HEK293 (cell line): ENCODE measurements at regions not wholly inside any gene's neighbourhood (a gene's known extent, or its start where the extent isn't known, plus 50 kb on each side); places are given as distances from the start of the nearest gene placed in this dataset.

Experiments
- CTCF ChIA-PET: fragments of 350-600 bp; formaldehyde crosslinking; extraction: SDS; loops from one replicate; lab custom pipeline; 2021; ENCODE audit warnings: antibody characterized with exemption; lab: Yijun Ruan, JAX
- POLR2A ChIA-PET: fragments of 300-600 bp; formaldehyde crosslinking; extraction: SDS; loops from one replicate; lab custom pipeline; 2020; ENCODE audit warnings: antibody characterized with exemption, inconsistent platforms; lab: Yijun Ruan, JAX
- H3K27ac ChIP-seq: fragments of 200-500 bp; sonication (Bioruptor generic); 2 replicates; pipeline ENCODE4 v1.5.1; 2014; ENCODE audit warnings: low read depth, low read length, control low read depth, inconsistent platforms; ENCODE audit errors: extremely low read depth
- H3K36me3 ChIP-seq, 2 experiments: fragments of 200-500 bp in 1 of 2; sonication (Bioruptor generic) in 1 of 2; 1 replicate in 1 of 2; 2 replicates in 1 of 2; pipeline ENCODE4 v1.5.1; 2014 to 2017; ENCODE audit warnings: inconsistent platforms in 2 of 2, low read length in 2 of 2; ENCODE audit not compliant: control insufficient read depth in 2 of 2, insufficient read depth in 1 of 2
- H3K4me1 ChIP-seq: fragments of 200-500 bp; sonication (Bioruptor generic); 2 replicates; pipeline ENCODE4 v1.5.1; 2014; ENCODE audit warnings: mild to moderate bottlenecking, low read length, inconsistent platforms; ENCODE audit not compliant: control insufficient read depth, insufficient read depth
- H3K4me3 ChIP-seq: 2 replicates; pipeline ENCODE4 v1.5.1; 2011; ENCODE audit warnings: low read depth, mild to moderate bottlenecking, control low read depth, low read length, moderate library complexity
- H3K9me3 ChIP-seq: fragments of 200-500 bp; sonication (Bioruptor generic); 2 replicates; pipeline ENCODE4 v1.5.1; 2014; ENCODE audit warnings: low read depth, low read length, inconsistent platforms; ENCODE audit not compliant: control insufficient read depth, insufficient read depth
- ELK4 ChIP-seq: IDR thresholded peaks from 2 replicates; pipeline ENCODE4 v1.6.1; 2011; ENCODE audit warnings: mild to moderate bottlenecking, low read depth, low read length, borderline replicate concordance
- INSM2 ChIP-seq: fragments of 450-650 bp; formaldehyde crosslinking; IDR thresholded peaks from 2 replicates; pipeline ENCODE4 v1.5.1; 2016; ENCODE audit warnings: missing biosample characterization, missing genetic modification characterization
- KLF8 ChIP-seq: fragments of 450-650 bp; formaldehyde crosslinking; IDR thresholded peaks from 2 replicates; pipeline ENCODE4 v1.5.1; 2016; ENCODE audit warnings: missing biosample characterization, missing genetic modification characterization
- MEIS1 ChIP-seq: sonication (generic); formaldehyde crosslinking; IDR thresholded peaks from 2 replicates; pipeline ENCODE4 v1.8.1; 2022; ENCODE audit warnings: missing genetic modification reagents, mild to moderate bottlenecking, borderline replicate concordance
- REPIN1 ChIP-seq: fragments of 450-650 bp; formaldehyde crosslinking; IDR thresholded peaks from 2 replicates; pipeline ENCODE4 v1.5.1; 2017; ENCODE audit warnings: missing biosample characterization, missing genetic modification characterization, low read depth
- SP2 ChIP-seq: fragments of 450-650 bp; formaldehyde crosslinking; IDR thresholded peaks from 2 replicates; pipeline ENCODE4 v1.5.1; 2016; ENCODE audit warnings: missing biosample characterization, missing genetic modification characterization
- ZBTB1 ChIP-seq: fragments of 450-650 bp; formaldehyde crosslinking; IDR thresholded peaks from 2 replicates; pipeline ENCODE4 v1.5.1; 2016; ENCODE audit warnings: missing biosample characterization, missing genetic modification characterization
- ZBTB48 ChIP-seq: fragments of 450-650 bp; formaldehyde crosslinking; IDR thresholded peaks from 2 replicates; pipeline ENCODE4 v1.5.1; 2016; ENCODE audit warnings: missing biosample characterization, missing genetic modification characterization
- ZBTB6 ChIP-seq: fragments of 450-650 bp; formaldehyde crosslinking; IDR thresholded peaks from 2 replicates; pipeline ENCODE4 v1.5.1; 2017; ENCODE audit warnings: missing biosample characterization, missing genetic modification characterization
- ZNF169 ChIP-seq: fragments of 450-650 bp; formaldehyde crosslinking; IDR thresholded peaks from 2 replicates; pipeline ENCODE4 v1.5.1; 2016; ENCODE audit warnings: missing biosample characterization, missing genetic modification characterization
- ZNF18 ChIP-seq: fragments of 450-650 bp; formaldehyde crosslinking; IDR thresholded peaks from 2 replicates; pipeline ENCODE4 v1.5.1; 2016; ENCODE audit warnings: missing biosample characterization, missing genetic modification characterization
- ZNF19 ChIP-seq: fragments of 450-650 bp; formaldehyde crosslinking; IDR thresholded peaks from 2 replicates; pipeline ENCODE4; 2016; ENCODE audit warnings: missing biosample characterization, missing genetic modification characterization, low read depth
- ZNF202 ChIP-seq: fragments of 450-650 bp; formaldehyde crosslinking; IDR thresholded peaks from 2 replicates; pipeline ENCODE4 v1.5.1; 2016; ENCODE audit warnings: missing biosample characterization, missing genetic modification characterization, borderline replicate concordance
- ZNF26 ChIP-seq: fragments of 450-650 bp; formaldehyde crosslinking; IDR thresholded peaks from 2 replicates; pipeline ENCODE4 v1.5.1; 2016; ENCODE audit warnings: missing biosample characterization, missing genetic modification characterization
- ZNF292 ChIP-seq: fragments of 450-650 bp; formaldehyde crosslinking; IDR thresholded peaks from 2 replicates; pipeline ENCODE4 v1.5.1; 2016; ENCODE audit warnings: low read depth, missing biosample characterization, missing genetic modification characterization, borderline replicate concordance
- ZNF324 ChIP-seq: fragments of 450-650 bp; formaldehyde crosslinking; IDR thresholded peaks from 2 replicates; pipeline ENCODE4 v1.5.1; 2016; ENCODE audit warnings: missing biosample characterization, missing genetic modification characterization
- ZNF354C ChIP-seq: fragments of 450-650 bp; formaldehyde crosslinking; IDR thresholded peaks from 2 replicates; pipeline ENCODE4 v1.5.1; 2016; ENCODE audit warnings: missing biosample characterization, missing genetic modification characterization, low read depth, borderline replicate concordance
- ZNF521 ChIP-seq: fragments of 450-650 bp; formaldehyde crosslinking; IDR thresholded peaks from 2 replicates; pipeline ENCODE4 v1.5.1; 2017; ENCODE audit warnings: missing biosample characterization, mild to moderate bottlenecking, missing genetic modification characterization
- ZNF623 ChIP-seq: fragments of 450-650 bp; formaldehyde crosslinking; IDR thresholded peaks from 2 replicates; pipeline ENCODE4 v1.5.1; 2016; ENCODE audit warnings: missing biosample characterization, missing genetic modification characterization
- ZNF76 ChIP-seq: fragments of 450-650 bp; formaldehyde crosslinking; IDR thresholded peaks from 2 replicates; pipeline ENCODE4; 2016; ENCODE audit warnings: low read depth, missing biosample characterization, missing genetic modification characterization, borderline replicate concordance
- ZNF768 ChIP-seq: fragments of 450-650 bp; formaldehyde crosslinking; IDR thresholded peaks from 2 replicates; pipeline ENCODE4 v1.5.1; 2018; ENCODE audit warnings: missing biosample characterization, mild to moderate bottlenecking, missing genetic modification characterization
- ZSCAN5A ChIP-seq: fragments of 450-650 bp; formaldehyde crosslinking; IDR thresholded peaks from 2 replicates; pipeline ENCODE4 v1.5.1; 2016; ENCODE audit warnings: missing biosample characterization, missing genetic modification characterization

GRCh38 chr14:56059054-56059453, 59.2 kb upstream of the PELI2 start:
- no peaks in the 10 kb centered on the region for H3K9me3 ChIP-seq
- CTCF ChIA-PET: interaction anchor here (0.6 to 1.2 kb wide), 2 partner anchors 18 to 451 kb away, joined by 3 to 4 read pairs; no protein-coding TSS in a partner anchor
- POLR2A ChIA-PET: no interaction called here
- H3K36me3 ChIP-seq: no peaks in the 10 kb centered on the region
- TF ChIP-seq REPIN1: no peak
- TF ChIP-seq ZNF169 (tag by site-specific recombination): no peak
- no peak for TF ChIP-seq ZSCAN5A (tag by site-specific recombination)
- no peak for TF ChIP-seq ZNF324 (tag by site-specific recombination)
- no peak for TF ChIP-seq ZBTB1 (tag by site-specific recombination)
- no peak overlapping the region for H3K27ac ChIP-seq
- no peak overlapping the region for H3K4me3 ChIP-seq
- H3K4me1 ChIP-seq: no peaks in the 10 kb centered on the region

- no peak for TF ChIP-seq ZNF26
- no peak for TF ChIP-seq ZNF521 (tag by site-specific recombination)
- TF ChIP-seq ZNF76: no peak
- no peak for TF ChIP-seq INSM2 (tag by site-specific recombination)
- no peak for TF ChIP-seq SP2 (tag by site-specific recombination)
- no peak for TF ChIP-seq ZNF354C (tag by site-specific recombination)
- ChIA-PET CTCF (interaction anchor here (0.6 kb wide), 1 partner anchor 623 kb away, joined by 4 read pairs; no protein-coding TSS in a partner anchor), POLR2A (no interaction called here)
- H3K36me3 ChIP-seq: no peaks in the 10 kb centered on the region
- H3K4me3 ChIP-seq: no peak overlapping the region
- H3K4me1 ChIP-seq: no peaks in the 10 kb centered on the region
- H3K27ac ChIP-seq: no peak overlapping the region
- no peaks in the 10 kb centered on the region for H3K9me3 ChIP-seq
Measured at GRCh38 chr14:56061051-56061450, 57.2 kb upstream of the PELI2 start.

GRCh38 chr14:56063131-56063530, 55.1 kb upstream of the PELI2 start:
- Histone ChIP-seq H3K9me3 (no peaks in the 10 kb centered on the region), H3K4me1 (no peaks in the 10 kb centered on the region), H3K27ac (no peak overlapping the region), H3K4me3 (no peak overlapping the region), H3K36me3 (no peaks in the 10 kb centered on the region)
- ChIA-PET POLR2A (no interaction called here), CTCF (no interaction called here)
- TF ChIP-seq ZNF292 (tag by site-specific recombination) (no peak), ZNF623 (tag by site-specific recombination) (no peak), ZNF521 (tag by site-specific recombination) (no peak), ZBTB48 (no peak), ELK4 (no peak), ZNF202 (tag by site-specific recombination) (no peak), ZBTB6 (tag by site-specific recombination) (no peak), ZNF18 (no peak), ZNF26 (no peak), KLF8 (tag by site-specific recombination) (no peak), MEIS1 (no peak), ZNF169 (tag by site-specific recombination) (no peak), ZNF19 (tag by site-specific recombination) (no peak), ZNF768 (tag by site-specific recombination) (no peak)
